ENCODE measurements at regions not wholly inside any gene's neighbourhood (a gene's known extent, or its start where the extent isn't known, plus 50 kb on each side); places are given as distances from the start of the nearest gene placed in this dataset.

DNA sequence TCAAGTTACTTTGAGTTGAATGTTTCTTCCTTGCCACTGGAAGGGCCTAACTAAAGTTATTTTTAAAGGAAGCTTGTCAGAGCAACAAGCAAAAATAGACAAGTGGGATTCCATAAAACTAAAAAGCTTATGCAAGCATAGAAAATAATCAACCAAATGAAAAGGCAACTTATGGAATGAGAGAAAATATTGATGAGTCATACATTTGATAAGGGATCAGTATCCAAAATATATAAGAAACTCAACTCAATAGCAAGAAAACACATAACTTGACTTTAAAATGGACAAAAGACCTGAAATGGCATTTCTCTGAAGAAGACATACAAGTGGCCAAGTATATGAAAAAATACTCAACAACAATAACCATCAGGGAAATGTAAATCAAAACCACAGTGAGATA, 264.5 kb upstream of the UBASH3B start:
- TF ChIP-seq POLR2A (IDR thresholded peaks at IDR 0.05; ENCODE audit: extremely low read depth, insufficient read length) = no peak
- TF ChIP-seq, protein P1, sequence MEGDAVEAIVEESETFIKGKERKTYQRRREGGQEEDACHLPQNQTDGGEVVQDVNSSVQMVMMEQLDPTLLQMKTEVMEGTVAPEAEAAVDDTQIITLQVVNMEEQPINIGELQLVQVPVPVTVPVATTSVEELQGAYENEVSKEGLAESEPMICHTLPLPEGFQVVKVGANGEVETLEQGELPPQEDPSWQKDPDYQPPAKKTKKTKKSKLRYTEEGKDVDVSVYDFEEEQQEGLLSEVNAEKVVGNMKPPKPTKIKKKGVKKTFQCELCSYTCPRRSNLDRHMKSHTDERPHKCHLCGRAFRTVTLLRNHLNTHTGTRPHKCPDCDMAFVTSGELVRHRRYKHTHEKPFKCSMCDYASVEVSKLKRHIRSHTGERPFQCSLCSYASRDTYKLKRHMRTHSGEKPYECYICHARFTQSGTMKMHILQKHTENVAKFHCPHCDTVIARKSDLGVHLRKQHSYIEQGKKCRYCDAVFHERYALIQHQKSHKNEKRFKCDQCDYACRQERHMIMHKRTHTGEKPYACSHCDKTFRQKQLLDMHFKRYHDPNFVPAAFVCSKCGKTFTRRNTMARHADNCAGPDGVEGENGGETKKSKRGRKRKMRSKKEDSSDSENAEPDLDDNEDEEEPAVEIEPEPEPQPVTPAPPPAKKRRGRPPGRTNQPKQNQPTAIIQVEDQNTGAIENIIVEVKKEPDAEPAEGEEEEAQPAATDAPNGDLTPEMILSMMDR (IDR thresholded peaks at IDR 0.05; ENCODE audit: low read depth, low read length) = no peak
